ENCODE measurements at regions not wholly inside any gene's neighbourhood (a gene's known extent, or its start where the extent isn't known, plus 50 kb on each side); places are given as distances from the start of the nearest gene placed in this dataset.

- H4K20me1 ChIP-seq (ENCODE audit: insufficient read depth) = no peaks in the 10 kb centered on the region
- no peak overlapping the region for H3K4me2 ChIP-seq (ENCODE audit: low read length)
- TF ChIP-seq MXI1 (conservative IDR thresholded peaks at IDR 0.05; ENCODE audit: poor library complexity, severe bottlenecking) (no peak), RAD21 (conservative IDR thresholded peaks at IDR 0.05) (no peak), TAF1 (IDR thresholded peaks at IDR 0.05; ENCODE audit: low read depth) (no peak), EZH2 (IDR thresholded peaks at IDR 0.05; ENCODE audit: borderline replicate concordance, insufficient read depth, low read length, poor library complexity, severe bottlenecking) (no peak), SMC3 (conservative IDR thresholded peaks at IDR 0.05; ENCODE audit: poor library complexity) (no peak), REST (IDR thresholded peaks at IDR 0.05; ENCODE audit: borderline replicate concordance) (no peak), POLR2AphosphoS5 (IDR thresholded peaks at IDR 0.05) (no peak), CTCF (IDR thresholded peaks at IDR 0.05; ENCODE audit: poor library complexity, severe bottlenecking) (no peak), EP300 (conservative IDR thresholded peaks at IDR 0.05; ENCODE audit: poor library complexity, severe bottlenecking) (no peak)
- H3K79me2 ChIP-seq (replicated peaks; ENCODE audit: insufficient read depth, low read length) = no peaks in the 10 kb centered on the region
- no peaks in the 10 kb centered on the region for H3F3A ChIP-seq (ENCODE audit: insufficient read depth, low read length, poor library complexity, severe bottlenecking)
- no peak overlapping the region for H2AFZ ChIP-seq (ENCODE audit: low read depth, low read length)
- H3K27me3 ChIP-seq (ENCODE audit: insufficient read depth, low read depth, low read length) = no peaks in the 10 kb centered on the region
- H3K9ac ChIP-seq (ENCODE audit: low read length) = no peak overlapping the region
- H3K36me3 ChIP-seq (ENCODE audit: insufficient read depth, low read length) = no peaks in the 10 kb centered on the region
- H3K27ac ChIP-seq (ENCODE audit: low read length) = no peak overlapping the region
- no peaks in the 10 kb centered on the region for H3K9me3 ChIP-seq (ENCODE audit: low read length)
- no peak overlapping the region for H3K4me3 ChIP-seq (ENCODE audit: low read length)
- H3K9me2 ChIP-seq (ENCODE audit: insufficient read depth, low read length) = no peaks in the 10 kb centered on the region
Observed at GRCh38 chr3:5813521-5813920, 626.0 kb downstream of the EDEM1 start.

- H4K20me1 ChIP-seq (ENCODE audit: insufficient read depth) = no peaks in the 10 kb centered on the region
- H3K27me3 ChIP-seq (ENCODE audit: insufficient read depth, low read depth, low read length) = no peaks in the 10 kb centered on the region
- H3K79me2 ChIP-seq (replicated peaks; ENCODE audit: insufficient read depth, low read length) = no peaks in the 10 kb centered on the region
- no peak overlapping the region for H2AFZ ChIP-seq (ENCODE audit: low read depth, low read length)
- no peak overlapping the region for H3K9ac ChIP-seq (ENCODE audit: low read length)
- no peak for TF ChIP-seq REST (IDR thresholded peaks at IDR 0.05; ENCODE audit: borderline replicate concordance)
- TF ChIP-seq POLR2AphosphoS5 (IDR thresholded peaks at IDR 0.05) = no peak
- no peak for TF ChIP-seq MXI1 (conservative IDR thresholded peaks at IDR 0.05; ENCODE audit: poor library complexity, severe bottlenecking)
- no peak overlapping the region for H3K4me2 ChIP-seq (ENCODE audit: low read length)
- no peaks in the 10 kb centered on the region for H3K9me2 ChIP-seq (ENCODE audit: insufficient read depth, low read length)
- no peaks in the 10 kb centered on the region for H3F3A ChIP-seq (ENCODE audit: insufficient read depth, low read length, poor library complexity, severe bottlenecking)
- no peak overlapping the region for H3K4me3 ChIP-seq (ENCODE audit: low read length)
- no peaks in the 10 kb centered on the region for H3K36me3 ChIP-seq (ENCODE audit: insufficient read depth, low read length)
- H3K9me3 ChIP-seq (ENCODE audit: low read length) = no peaks in the 10 kb centered on the region
- no peak overlapping the region for H3K27ac ChIP-seq (ENCODE audit: low read length)
Observed at GRCh38 chr3:5822843-5823242, 635.3 kb downstream of the EDEM1 start.
